A673 (cell line): ENCODE measurements at regions not wholly inside any gene's neighbourhood (a gene's known extent, or its start where the extent isn't known, plus 50 kb on each side); places are given as distances from the start of the nearest gene placed in this dataset.

ENCODE experiments used
- BruUV-seq: library from RNA; stranded (reverse); fragments of 400-500 nt; replicated peaks from 2 replicates; lab custom pipeline; 2021; lab: Mats Ljungman, UMichigan
- CTCF ChIA-PET: fragments of 300-600 bp; sonication (Branson Sonifier 250); formaldehyde crosslinking; loops from one replicate; lab custom pipeline; 2022; ENCODE audit warnings: antibody characterized with exemption; lab: Charles Lee
- POLR2A ChIA-PET: fragments of 300-600 bp; sonication (Branson Sonifier 250); formaldehyde crosslinking; loops from one replicate; lab custom pipeline; 2022; ENCODE audit warnings: antibody characterized with exemption; ENCODE audit not compliant: low non-redundant PET; lab: Charles Lee
- DNase-seq: peaks from one replicate; pipeline ENCODE4 v3.0.0-alpha.2; 2015; ENCODE audit warnings: low spot score
- H3K27ac ChIP-seq: fragments of 200-600 bp; sonication (generic); 2 replicates; pipeline ENCODE4 v1.5.1; 2016; ENCODE audit warnings: mixed run types, low read depth, mild to moderate bottlenecking, mixed read lengths, antibody characterized with exemption, low read length; ENCODE audit not compliant: poor library complexity, severe bottlenecking
- H3K27me3 ChIP-seq: fragments of 200-600 bp; sonication (generic); replicated peaks from 2 replicates; pipeline ENCODE4 v1.6.1; 2017; ENCODE audit warnings: mixed run types, low read depth, mild to moderate bottlenecking, mixed read lengths, antibody characterized with exemption, low read length; ENCODE audit not compliant: insufficient read depth, poor library complexity
- H3K36me3 ChIP-seq: fragments of 200-600 bp; sonication (generic); 2 replicates; pipeline ENCODE4 v1.6.1; 2016; ENCODE audit warnings: mixed run types, mild to moderate bottlenecking, mixed read lengths, antibody characterized with exemption, low read length; ENCODE audit not compliant: insufficient read depth, poor library complexity, severe bottlenecking
- H3K4me1 ChIP-seq: fragments of 200-600 bp; sonication (generic); 2 replicates; pipeline ENCODE4 v1.6.1; 2017; ENCODE audit warnings: mixed run types, mild to moderate bottlenecking, mixed read lengths, antibody characterized with exemption, low read length; ENCODE audit not compliant: insufficient read depth, poor library complexity, severe bottlenecking
- H3K4me3 ChIP-seq: fragments of 200-600 bp; sonication (generic); 2 replicates; pipeline ENCODE4 v1.5.1; 2016; ENCODE audit warnings: low read depth, mixed run types, mild to moderate bottlenecking, mixed read lengths, low read length; ENCODE audit not compliant: poor library complexity, severe bottlenecking
- H3K9me3 ChIP-seq: fragments of 200-600 bp; sonication (generic); 2 replicates; pipeline ENCODE4 v1.6.1; 2016; ENCODE audit warnings: mixed run types, low read depth, mild to moderate bottlenecking, mixed read lengths, antibody characterized with exemption, low read length; ENCODE audit not compliant: poor library complexity, severe bottlenecking
- EZH2 ChIP-seq: fragments of 200-600 bp; sonication (generic); IDR thresholded peaks from 2 replicates; pipeline ENCODE4 v1.6.1; 2017; ENCODE audit warnings: borderline replicate concordance, low read depth, mild to moderate bottlenecking, mixed read lengths, antibody characterized with exemption, low read length; ENCODE audit not compliant: poor library complexity, severe bottlenecking
- intact Hi-C: fragments of 100-400 bp; cut with micrococcal nuclease; formaldehyde crosslinking; loops from one replicate; pipeline ENCODE4 v1.10.0; 2022; ENCODE audit not compliant: unreplicated experiment
- TF ChIP-seq, protein P1 (sequence below): fragments of 300-800, 200-600 bp; sonication (generic); conservative IDR thresholded peaks from 2 replicates; pipeline ENCODE4 v1.5.1; 2017; ENCODE audit warnings: low read depth, mild to moderate bottlenecking, antibody characterized with exemption, low read length, moderate library complexity, mixed read lengths

DNA sequence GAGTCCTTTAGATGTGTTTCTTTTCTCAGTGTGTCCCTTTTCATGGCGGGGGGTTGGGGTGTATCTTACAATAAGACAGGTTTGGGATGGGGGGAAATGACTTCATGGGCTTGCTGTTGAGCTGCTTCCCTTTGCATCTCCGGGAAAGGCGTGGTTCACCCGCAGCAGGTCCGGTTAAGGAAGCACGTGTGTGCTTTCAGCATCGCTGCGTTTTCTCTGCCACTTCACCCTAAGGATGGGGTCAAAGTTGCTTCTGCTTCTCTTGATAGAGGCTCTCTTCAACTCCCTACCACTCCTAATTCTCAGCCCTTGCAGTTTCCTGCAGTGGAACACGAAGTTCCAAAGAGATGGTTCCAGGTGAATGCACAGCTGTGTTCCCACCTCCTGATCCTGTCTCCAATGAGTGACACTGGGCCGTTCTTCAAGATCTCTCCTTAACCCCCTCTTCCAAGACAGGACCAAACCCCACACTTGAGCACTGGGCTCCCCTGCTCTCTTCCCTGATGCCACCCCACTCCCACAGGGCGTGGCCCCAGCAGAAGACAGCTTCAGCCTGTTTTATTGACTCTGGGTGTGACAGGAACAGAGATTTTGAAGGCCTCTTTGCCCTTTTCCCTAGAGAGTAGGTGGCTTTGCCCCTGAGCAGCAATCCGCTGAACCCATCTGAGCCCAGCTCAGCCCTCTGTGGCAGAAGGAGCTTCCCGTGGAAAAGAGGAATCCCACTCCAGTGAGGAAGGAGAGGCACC, 85.2 kb downstream of the PLEKHG1 start:
- Histone ChIP-seq H3K36me3 (no peaks in the 10 kb centered on the region), H3K4me1 (peaks cover 10% of the 10 kb centered on the region), H3K27me3 (no peaks in the 10 kb centered on the region), H3K9me3 (no peaks in the 10 kb centered on the region), H3K4me3 (no peak overlapping the region), H3K27ac (no peak overlapping the region)
- POLR2A ChIA-PET, result no interaction called here
- DNase-seq, result no peak
- intact Hi-C loops, result no loop called here
- TF ChIP-seq, protein P1, sequence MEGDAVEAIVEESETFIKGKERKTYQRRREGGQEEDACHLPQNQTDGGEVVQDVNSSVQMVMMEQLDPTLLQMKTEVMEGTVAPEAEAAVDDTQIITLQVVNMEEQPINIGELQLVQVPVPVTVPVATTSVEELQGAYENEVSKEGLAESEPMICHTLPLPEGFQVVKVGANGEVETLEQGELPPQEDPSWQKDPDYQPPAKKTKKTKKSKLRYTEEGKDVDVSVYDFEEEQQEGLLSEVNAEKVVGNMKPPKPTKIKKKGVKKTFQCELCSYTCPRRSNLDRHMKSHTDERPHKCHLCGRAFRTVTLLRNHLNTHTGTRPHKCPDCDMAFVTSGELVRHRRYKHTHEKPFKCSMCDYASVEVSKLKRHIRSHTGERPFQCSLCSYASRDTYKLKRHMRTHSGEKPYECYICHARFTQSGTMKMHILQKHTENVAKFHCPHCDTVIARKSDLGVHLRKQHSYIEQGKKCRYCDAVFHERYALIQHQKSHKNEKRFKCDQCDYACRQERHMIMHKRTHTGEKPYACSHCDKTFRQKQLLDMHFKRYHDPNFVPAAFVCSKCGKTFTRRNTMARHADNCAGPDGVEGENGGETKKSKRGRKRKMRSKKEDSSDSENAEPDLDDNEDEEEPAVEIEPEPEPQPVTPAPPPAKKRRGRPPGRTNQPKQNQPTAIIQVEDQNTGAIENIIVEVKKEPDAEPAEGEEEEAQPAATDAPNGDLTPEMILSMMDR, result no peak
- TF ChIP-seq EZH2, result no peak
- CTCF ChIA-PET, result no interaction called here
- no TSS peak for BruUV-seq

DNA sequence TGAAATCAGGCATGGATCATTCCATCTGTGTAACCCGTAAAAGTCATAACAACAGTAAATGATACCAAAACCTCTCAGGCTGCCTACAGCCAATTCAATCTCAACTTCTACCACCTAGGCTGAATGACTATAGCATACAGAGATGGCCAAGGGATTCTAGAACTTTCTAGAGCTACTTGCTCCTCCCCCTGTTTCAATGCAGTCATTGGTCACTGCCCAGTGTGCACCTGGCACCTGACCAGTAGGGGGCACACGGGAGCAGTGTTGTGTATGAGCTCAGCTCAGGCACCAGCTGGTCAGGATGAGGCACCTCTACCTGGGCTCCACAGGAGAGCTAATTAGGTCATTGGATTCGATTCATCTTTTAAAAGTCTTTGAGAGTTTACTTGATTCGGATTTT, 86.2 kb downstream of the PLEKHG1 start:
- no peaks in the 10 kb centered on the region for H3K9me3 ChIP-seq
- TF ChIP-seq EZH2, result no peak
- TF ChIP-seq, protein P1, result peak; percentile 92
- peaks cover 10% of the 10 kb centered on the region for H3K4me1 ChIP-seq
- H3K27me3 ChIP-seq, result no peaks in the 10 kb centered on the region
- ChIA-PET POLR2A (no interaction called here), CTCF (interaction anchor here (0.6 to 0.8 kb wide), 3 partner anchors 116 to 314 kb away, joined by 3 to 7 read pairs (median 6); no protein-coding TSS in a partner anchor)
- H3K4me3 ChIP-seq, result no peak overlapping the region
- no peaks in the 10 kb centered on the region for H3K36me3 ChIP-seq
- H3K27ac ChIP-seq, result no peak overlapping the region
- DNase-seq, result peak; percentile 48
- BruUV-seq, result no TSS peak
- intact Hi-C loops, result no loop called here

DNA sequence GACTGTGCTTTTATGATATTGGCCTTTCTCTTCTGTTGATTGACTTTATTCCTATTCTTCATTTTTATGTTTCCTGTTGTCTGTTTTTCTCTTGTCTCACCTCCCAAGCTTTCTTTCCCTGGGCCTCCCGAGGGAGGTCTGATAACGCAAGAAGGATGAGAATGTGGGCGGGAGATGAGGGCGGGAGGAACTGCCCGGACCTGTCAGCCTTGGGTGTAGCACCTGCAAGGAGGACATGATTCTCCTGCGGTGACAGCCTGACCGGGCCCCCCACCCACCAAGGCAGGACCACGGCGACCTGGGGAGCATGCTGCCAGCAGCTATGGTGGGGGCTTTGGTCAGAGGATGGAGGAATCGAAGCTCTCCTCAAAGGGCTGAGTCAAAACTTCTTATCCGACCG, 86.9 kb downstream of the PLEKHG1 start:
- Histone ChIP-seq H3K9me3 (no peaks in the 10 kb centered on the region), H3K36me3 (no peaks in the 10 kb centered on the region), H3K27ac (no peak overlapping the region), H3K27me3 (no peaks in the 10 kb centered on the region), H3K4me1 (peaks cover 10% of the 10 kb centered on the region), H3K4me3 (no peak overlapping the region)
- CTCF ChIA-PET, result interaction anchor here (0.6 to 0.8 kb wide), 2 partner anchors 115 to 268 kb away, joined by 3 to 7 read pairs; no protein-coding TSS in a partner anchor
- DNase-seq, result peak; percentile 59
- TF ChIP-seq, protein P1, result no peak
- no peak for TF ChIP-seq EZH2
- intact Hi-C loops, result no loop called here
- POLR2A ChIA-PET, result no interaction called here
- no TSS peak for BruUV-seq
